ENCODE measurements at regions not wholly inside any gene's neighbourhood (a gene's known extent, or its start where the extent isn't known, plus 50 kb on each side); places are given as distances from the start of the nearest gene placed in this dataset.

- no peak for TF ChIP-seq REST (IDR thresholded peaks at IDR 0.05; ENCODE audit: insufficient read depth in 1 of 2, low read depth in 2 of 2, low read length in 2 of 2)
- no peak for TF ChIP-seq POLR2AphosphoS5 (IDR thresholded peaks at IDR 0.05; ENCODE audit: low read depth, low read length)
- TF ChIP-seq TAF1 (IDR thresholded peaks at IDR 0.05; ENCODE audit: borderline replicate concordance, insufficient read depth, low read length), result no peak
These were observed 120.8 kb upstream of the TMCC3 start for GRCh38 chr12:94771199-94771598.

All from PFSK-1 (cell line).